ENCODE measurements at regions not wholly inside any gene's neighbourhood (a gene's known extent, or its start where the extent isn't known, plus 50 kb on each side); places are given as distances from the start of the nearest gene placed in this dataset.

- H3K36me3 ChIP-seq: no peaks in the 10 kb centered on the region
- no peaks in the 10 kb centered on the region for H3K27me3 ChIP-seq (replicated peaks in 1 of 7)
- H3K27ac ChIP-seq: no peak overlapping the region
- 44 to 53% (median 51%) methylated on average over 5 of the region's 5 CpGs for WGBS, 5 donors
- H3K9me3 ChIP-seq: no peaks in the 10 kb centered on the region
- TF ChIP-seq POLR2AphosphoS5 (IDR thresholded peaks at IDR 0.05) (no peak), POLR2A (IDR thresholded peaks at IDR 0.05) (no peak)
- TF ChIP-seq, protein P1, sequence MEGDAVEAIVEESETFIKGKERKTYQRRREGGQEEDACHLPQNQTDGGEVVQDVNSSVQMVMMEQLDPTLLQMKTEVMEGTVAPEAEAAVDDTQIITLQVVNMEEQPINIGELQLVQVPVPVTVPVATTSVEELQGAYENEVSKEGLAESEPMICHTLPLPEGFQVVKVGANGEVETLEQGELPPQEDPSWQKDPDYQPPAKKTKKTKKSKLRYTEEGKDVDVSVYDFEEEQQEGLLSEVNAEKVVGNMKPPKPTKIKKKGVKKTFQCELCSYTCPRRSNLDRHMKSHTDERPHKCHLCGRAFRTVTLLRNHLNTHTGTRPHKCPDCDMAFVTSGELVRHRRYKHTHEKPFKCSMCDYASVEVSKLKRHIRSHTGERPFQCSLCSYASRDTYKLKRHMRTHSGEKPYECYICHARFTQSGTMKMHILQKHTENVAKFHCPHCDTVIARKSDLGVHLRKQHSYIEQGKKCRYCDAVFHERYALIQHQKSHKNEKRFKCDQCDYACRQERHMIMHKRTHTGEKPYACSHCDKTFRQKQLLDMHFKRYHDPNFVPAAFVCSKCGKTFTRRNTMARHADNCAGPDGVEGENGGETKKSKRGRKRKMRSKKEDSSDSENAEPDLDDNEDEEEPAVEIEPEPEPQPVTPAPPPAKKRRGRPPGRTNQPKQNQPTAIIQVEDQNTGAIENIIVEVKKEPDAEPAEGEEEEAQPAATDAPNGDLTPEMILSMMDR (IDR thresholded peaks at IDR 0.05 in 8 of 11, conservative IDR thresholded peaks at IDR 0.05 in 3 of 11): no peak
- intact Hi-C loops (cut with DNase I; ENCODE audit: low total_unique reads): no loop called here
- H3K4me3 ChIP-seq: no peak overlapping the region
- H3K4me1 ChIP-seq: no peaks in the 10 kb centered on the region
- DNase-seq: no peak
Measured at GRCh38 chr18:27665264-27665799, 480.2 kb upstream of the CHST9 start.

DNA sequence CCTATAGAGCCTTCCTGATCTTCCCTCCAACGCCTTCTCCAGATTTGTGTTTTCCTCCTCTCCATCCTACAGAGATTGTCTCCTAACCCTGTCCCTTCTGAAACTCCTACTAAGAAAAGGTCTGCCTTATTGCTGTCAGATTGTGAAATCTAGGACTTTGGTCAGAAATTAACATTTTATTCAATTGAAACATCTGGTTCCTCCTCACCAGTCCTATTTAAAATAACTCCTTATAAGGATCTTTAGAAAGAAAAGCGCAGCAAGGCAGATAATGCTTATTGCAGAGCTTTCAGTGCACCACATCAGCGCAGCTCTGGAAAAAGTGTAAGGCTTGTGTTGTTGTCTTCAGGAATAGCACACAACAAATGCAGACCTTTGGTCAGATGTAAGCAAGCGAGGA, 477.8 kb upstream of the CHST9 start:
- WGBS, 5 donors: 80 to 88% (median 82%) methylated on average over 4 of the region's 4 CpGs
- intact Hi-C loops (cut with DNase I; ENCODE audit: low total_unique reads): no loop called here
- TF ChIP-seq, protein P1 (IDR thresholded peaks at IDR 0.05 in 8 of 11, conservative IDR thresholded peaks at IDR 0.05 in 3 of 11): no peak
- TF ChIP-seq POLR2AphosphoS5 (IDR thresholded peaks at IDR 0.05) (no peak), POLR2A (IDR thresholded peaks at IDR 0.05) (no peak)
- Histone ChIP-seq H3K27ac (no peak overlapping the region), H3K4me3 (no peak overlapping the region), H3K27me3 (replicated peaks in 1 of 7) (no peaks in the 10 kb centered on the region), H3K36me3 (no peaks in the 10 kb centered on the region), H3K4me1 (no peaks in the 10 kb centered on the region), H3K9me3 (peaks cover 0 to 6% (median 0%) of the 10 kb centered on the region in 8 donors)
- no peak for DNase-seq

GRCh38 chr18:27662537-27662936, 477.4 kb upstream of the CHST9 start:
- H3K36me3 ChIP-seq: no peaks in the 10 kb centered on the region
- no peak for DNase-seq
- H3K4me1 ChIP-seq: no peaks in the 10 kb centered on the region
- TF ChIP-seq POLR2A (IDR thresholded peaks at IDR 0.05) (no peak), POLR2AphosphoS5 (IDR thresholded peaks at IDR 0.05) (no peak)
- TF ChIP-seq, protein P1 (IDR thresholded peaks at IDR 0.05 in 8 of 11, conservative IDR thresholded peaks at IDR 0.05 in 3 of 11): no peak
- H3K27me3 ChIP-seq (replicated peaks in 1 of 7): no peaks in the 10 kb centered on the region
- intact Hi-C loops (cut with DNase I; ENCODE audit: low total_unique reads): no loop called here
- no peak overlapping the region for H3K27ac ChIP-seq
- H3K9me3 ChIP-seq: peaks cover 0 to 6% (median 0%) of the 10 kb centered on the region in 8 donors
- no peak overlapping the region for H3K4me3 ChIP-seq

DNA sequence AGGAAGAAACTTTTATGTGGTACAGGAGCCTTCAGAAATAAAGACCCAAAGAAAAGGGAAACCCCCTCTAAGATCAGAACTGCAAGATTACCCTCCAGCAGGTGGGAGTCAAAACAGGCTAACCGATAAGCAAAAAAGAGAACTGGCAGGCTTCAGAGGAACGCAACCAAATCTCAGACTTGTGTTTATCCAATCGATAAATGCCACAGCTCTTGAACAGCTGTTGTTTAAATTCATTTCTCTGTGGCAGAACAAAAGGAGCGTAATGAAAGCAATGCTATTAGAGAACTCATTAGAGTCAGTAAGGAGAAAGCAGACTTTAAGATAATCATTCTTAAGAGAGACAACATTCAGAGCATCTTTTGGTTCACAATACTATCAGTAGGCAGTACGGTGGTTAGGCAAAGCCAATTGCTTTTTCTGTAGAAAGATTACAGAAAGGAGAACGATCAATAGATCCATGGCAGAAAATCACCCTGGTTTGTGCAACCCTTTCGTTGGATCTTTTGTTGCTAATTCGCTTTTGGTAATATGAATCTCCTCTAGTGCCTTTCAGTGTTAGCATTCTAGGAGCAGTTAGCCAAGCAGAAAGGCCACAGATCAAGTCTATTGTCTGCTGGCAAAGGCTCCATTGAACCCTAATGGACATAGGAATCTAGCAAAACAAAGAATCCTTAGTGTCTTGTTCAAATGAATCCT, 476.4 kb upstream of the CHST9 start:
- no peaks in the 10 kb centered on the region for H3K36me3 ChIP-seq
- H3K27me3 ChIP-seq (replicated peaks in 1 of 7): no peaks in the 10 kb centered on the region
- intact Hi-C loops (cut with DNase I; ENCODE audit: low total_unique reads): no loop called here
- no peak overlapping the region for H3K27ac ChIP-seq
- no peaks in the 10 kb centered on the region for H3K4me1 ChIP-seq
- peaks cover 0 to 6% (median 0%) of the 10 kb centered on the region in 8 donors for H3K9me3 ChIP-seq
- no peak for DNase-seq
- TF ChIP-seq POLR2A (IDR thresholded peaks at IDR 0.05) (no peak), POLR2AphosphoS5 (IDR thresholded peaks at IDR 0.05) (no peak)
- TF ChIP-seq, protein P1 (IDR thresholded peaks at IDR 0.05 in 8 of 11, conservative IDR thresholded peaks at IDR 0.05 in 3 of 11): no peak
- WGBS, 5 donors: 83 to 92% (median 89%) methylated on average over 8 of the region's 8 CpGs
- H3K4me3 ChIP-seq: no peak overlapping the region

All from spleen (tissue), 11 donors.